HG03457 (cell line): ENCODE measurements at regions not wholly inside any gene's neighbourhood (a gene's known extent, or its start where the extent isn't known, plus 50 kb on each side); places are given as distances from the start of the nearest gene placed in this dataset.
"Not testable (repeated sequence)": the region's sequence is repeated elsewhere in the genome, so short reads cannot be mapped to it uniquely, and the experiment has no call there.

Experiments used
- ATAC-seq: cut with Tn5 transposase; IDR thresholded peaks from one replicate; pipeline ENCODE4 v1.9.1; 2021; ENCODE audit warnings: moderate number of reproducible peaks; ENCODE audit not compliant: unreplicated experiment

GRCh38 chr9:108032079-108032478 is 542.5 kb upstream of the KLF4 start:
- not testable (repeated sequence) for ATAC-seq

DNA sequence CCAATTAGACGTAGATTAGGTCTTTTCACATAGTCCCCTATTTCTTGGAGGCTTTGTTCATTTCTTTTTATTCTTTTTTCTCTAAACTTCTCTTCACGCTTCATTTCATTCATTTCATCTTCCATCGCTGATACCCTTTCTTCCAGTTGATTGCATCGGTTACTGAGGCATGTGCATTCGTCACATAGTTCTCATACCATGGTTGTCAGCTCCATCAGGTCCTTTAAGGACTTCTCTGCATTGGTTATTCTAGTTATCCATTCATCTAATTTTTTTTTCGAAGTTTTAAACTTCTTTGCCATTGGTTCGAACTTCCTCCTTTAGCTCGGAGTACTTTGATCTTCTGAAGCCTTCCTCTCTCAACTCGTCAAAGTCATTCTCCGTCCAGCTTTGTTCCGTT is 541.7 kb upstream of the KLF4 start:
- ATAC-seq: not testable (repeated sequence)

- not testable (repeated sequence) for ATAC-seq
Observed at GRCh38 chr9:108026718-108027117, 537.1 kb upstream of the KLF4 start.

DNA sequence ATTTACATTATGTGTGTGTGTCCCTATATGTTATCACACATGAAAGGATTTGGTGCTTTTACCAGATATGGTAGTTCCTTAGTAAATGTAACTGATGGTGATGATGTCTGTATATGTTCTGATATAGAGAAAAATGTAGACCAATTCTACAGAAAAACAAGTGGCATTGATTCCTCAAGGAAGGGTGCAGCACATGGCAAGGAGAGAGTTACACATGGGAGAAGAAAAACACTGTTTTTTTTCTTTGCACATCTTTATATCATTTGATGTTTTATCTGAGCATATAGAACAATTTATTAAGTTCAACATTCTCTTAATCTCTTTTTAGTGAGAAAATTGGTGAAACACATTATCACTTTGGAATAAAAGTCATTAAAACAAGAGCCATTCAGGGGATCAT is 535.0 kb upstream of the KLF4 start:
- ATAC-seq: no peak

- no peak for ATAC-seq
Observed at GRCh38 chr9:108022246-108022935, 532.8 kb upstream of the KLF4 start.

DNA sequence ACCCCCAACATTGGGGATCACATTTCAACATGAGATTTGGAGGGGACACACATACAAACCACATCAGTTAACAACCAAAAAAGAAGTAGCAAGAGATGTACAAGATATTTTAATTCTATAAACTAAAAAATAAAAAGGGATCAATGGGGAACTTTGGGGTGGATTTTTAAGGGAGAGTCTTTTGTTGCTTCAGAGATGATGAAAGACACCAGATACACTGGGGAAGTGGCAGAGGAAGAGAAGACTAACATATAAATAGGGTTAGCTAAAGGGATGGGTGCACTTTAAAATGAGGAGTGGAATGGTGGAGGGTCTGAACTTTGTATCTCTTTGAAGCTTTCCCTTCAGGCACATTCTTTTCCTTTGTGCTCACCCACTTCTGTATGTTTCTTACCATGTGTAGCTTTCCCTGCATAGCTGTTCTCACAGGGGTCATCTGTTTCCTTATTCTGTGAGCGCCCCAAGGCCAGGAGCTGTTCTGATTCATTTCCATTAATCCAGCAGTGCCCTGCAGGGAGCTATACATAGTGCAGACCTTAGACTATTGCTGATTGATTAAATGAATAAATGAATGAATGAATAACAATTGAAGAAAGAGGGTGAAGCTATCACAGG is 531.6 kb upstream of the KLF4 start:
- ATAC-seq: no peak

- no peak for ATAC-seq
Observed at GRCh38 chr9:108019821-108020220, 530.3 kb upstream of the KLF4 start.

DNA sequence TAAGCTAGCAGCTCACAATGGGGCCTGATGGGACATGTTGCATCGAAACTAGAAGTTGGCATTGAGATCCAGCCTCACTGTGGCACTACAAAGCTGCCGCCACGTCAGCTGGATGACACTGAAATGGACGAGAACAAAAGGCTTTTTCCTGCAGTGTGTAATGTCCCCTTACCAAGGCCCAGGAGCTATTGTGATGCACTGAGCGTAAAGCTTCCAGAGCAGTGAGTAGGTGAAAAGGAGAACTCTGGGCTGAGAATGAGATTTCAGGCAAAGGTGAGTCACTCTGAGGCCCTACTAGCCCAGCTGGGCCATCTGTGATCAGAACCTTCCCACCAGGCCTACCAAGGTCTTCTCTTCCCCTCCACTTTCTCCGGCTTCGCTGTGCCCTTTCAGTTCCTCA is 528.1 kb upstream of the KLF4 start:
- no peak for ATAC-seq

DNA sequence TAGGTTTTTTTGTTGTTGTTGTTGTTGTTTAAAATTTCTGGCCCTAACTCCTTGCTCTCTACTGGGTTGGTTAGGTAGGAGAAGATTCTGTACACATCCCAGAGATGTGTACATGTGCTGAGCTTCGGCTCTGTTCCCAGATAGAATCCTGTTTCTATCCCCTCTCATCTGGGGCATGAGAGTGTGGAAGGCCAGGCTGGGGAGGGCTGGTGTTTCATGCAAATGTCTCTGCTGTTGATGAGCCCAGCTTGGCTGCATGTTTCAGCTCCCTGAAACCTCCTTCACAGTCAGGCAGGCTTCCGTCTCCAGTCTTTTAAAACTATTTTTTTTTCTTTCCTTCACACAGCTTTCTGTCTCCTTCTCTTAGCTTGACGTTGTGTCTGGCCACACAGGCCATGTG is 526.9 kb upstream of the KLF4 start:
- no peak for ATAC-seq

GRCh38 chr9:108015690-108016089 is 526.1 kb upstream of the KLF4 start:
- no peak for ATAC-seq

GRCh38 chr9:108014353-108014752 is 524.8 kb upstream of the KLF4 start:
- no peak for ATAC-seq

DNA sequence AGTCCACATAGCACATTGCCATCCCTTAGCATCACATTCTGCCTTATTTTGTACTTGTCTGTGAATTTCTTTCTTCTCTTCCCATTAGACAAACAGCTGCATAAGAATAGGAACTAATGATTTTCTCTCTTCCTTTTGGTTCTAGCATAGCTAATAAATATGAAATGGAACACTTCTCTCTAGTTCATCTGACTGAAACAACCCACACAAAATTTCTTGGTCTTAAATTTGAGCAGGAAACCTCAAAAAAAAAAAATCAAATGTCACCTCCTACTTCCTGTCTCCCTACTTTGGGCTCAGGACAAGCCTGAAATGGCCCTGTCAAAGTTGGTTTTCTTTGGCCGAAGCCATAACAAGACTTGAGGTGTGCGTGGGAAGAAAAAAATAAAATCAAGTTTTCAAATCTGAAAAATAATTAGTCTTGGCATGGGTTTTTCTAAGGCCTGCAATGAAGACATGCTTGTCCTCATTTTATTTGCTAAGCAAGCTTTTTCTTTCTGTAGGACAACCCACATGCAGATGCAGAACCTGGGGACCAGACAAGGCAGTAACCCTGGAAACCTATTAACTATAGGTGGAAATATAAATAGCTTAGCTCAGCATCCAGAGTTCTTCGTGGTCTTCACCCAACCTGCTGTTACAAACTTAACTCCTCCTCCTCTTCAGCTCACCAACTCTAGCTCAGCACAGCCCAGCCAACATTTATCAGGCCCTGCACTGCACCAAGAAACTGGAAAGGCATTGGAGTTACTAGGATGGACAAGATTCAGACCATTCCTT is 523.5 kb upstream of the KLF4 start:
- no peak for ATAC-seq

DNA sequence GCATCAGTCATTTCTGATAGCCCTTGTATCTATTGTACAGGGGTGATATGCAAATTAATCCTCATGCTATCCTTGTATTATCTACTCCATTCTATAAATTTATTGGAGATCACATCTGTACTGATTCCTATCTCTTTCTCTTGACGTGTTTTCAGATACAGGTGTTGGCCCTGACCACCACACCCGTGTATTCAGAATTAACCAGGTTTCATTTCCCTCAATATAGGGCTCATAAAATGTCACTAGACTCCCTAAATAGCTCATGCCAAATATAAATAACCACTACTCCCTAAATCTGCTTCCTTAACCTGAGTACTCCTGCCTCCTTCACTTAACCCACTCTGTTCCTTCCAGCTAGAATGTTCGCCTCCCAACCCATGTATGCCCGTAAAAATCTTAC is 522.8 kb upstream of the KLF4 start:
- no peak for ATAC-seq

GRCh38 chr9:108003526-108003925 is 514.0 kb upstream of the KLF4 start:
- ATAC-seq: no peak

GRCh38 chr9:108002371-108002956 is 512.9 kb upstream of the KLF4 start:
- ATAC-seq: no peak

DNA sequence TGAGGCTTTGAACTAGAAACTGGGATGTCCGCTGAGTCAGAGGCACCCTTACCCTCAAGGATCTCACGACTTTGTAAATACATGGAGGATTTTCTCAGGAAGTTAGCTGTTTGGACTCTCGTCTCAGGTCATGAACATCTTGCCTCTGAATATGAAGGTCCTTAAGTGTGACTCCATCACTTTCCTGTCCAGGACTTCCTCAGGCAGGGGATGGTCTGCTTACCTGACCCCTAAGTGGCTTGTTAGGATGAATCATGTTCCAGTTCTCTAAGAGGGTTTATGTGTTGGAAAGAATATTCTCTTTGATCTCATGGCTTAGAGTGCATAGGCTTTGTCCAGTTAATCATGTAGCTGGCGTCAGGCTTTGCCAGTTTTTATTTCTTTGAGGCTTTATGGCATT is 511.7 kb upstream of the KLF4 start:
- ATAC-seq: no peak

GRCh38 chr9:107999890-108000289 is 510.3 kb upstream of the KLF4 start:
- no peak for ATAC-seq

DNA sequence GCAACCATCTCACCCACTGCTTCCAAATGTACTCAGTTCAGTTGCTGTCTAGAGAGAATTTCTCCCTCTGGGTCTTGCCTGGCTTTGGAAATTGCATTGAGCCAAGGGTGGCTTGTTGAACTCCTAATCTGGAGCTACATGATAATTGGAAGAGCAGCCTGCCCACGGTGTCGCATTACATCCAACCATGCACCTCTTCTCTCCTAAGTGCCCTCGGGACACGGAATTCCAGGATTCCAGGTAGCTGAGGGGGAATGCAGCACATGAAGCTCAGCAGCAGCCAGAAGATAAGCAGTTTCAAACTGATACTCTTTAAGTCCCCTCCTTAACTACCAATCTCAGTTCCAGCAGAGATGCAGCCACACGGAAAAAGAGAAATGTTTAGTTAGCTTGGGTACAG is 509.4 kb upstream of the KLF4 start:
- ATAC-seq: no peak

GRCh38 chr9:107994648-107995047 is 505.1 kb upstream of the KLF4 start:
- ATAC-seq: no peak

- ATAC-seq: no peak
Observed at GRCh38 chr9:107992271-107992670, 502.7 kb upstream of the KLF4 start.

GRCh38 chr9:107991581-107991980 is 502.0 kb upstream of the KLF4 start:
- no peak for ATAC-seq

DNA sequence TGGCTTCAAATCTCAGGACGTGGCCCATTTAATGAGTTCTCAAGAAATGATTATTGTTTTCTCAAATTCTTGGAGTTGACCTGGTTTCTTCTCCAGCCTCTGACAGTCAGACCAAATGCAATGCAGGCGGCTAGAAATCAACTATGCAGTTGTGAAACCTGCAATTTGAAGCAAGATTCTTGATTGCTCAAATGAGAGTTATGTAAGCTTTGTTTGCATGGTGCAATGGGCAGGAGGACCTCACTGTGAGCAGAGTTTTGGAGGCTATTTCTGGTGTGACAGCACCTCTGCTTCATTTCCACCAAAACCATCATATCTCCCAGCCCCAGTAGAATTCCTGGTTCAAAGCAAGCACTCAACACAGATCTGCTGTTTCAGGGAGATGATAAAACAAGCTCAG is 500.0 kb upstream of the KLF4 start:
- ATAC-seq: no peak
